Caco-2 (cell line): ENCODE measurements at regions not wholly inside any gene's neighbourhood (a gene's known extent, or its start where the extent isn't known, plus 50 kb on each side); places are given as distances from the start of the nearest gene placed in this dataset.

Experiments used
- BruUV-seq: library from RNA; stranded (reverse); fragments of 400-500 nt; replicated peaks from 2 replicates; lab custom pipeline; 2021; lab: Mats Ljungman, UMichigan
- CTCF ChIA-PET: fragments of 300-600 bp; sonication (Branson Sonifier 250); formaldehyde crosslinking; loops from one replicate; lab custom pipeline; 2022; ENCODE audit warnings: antibody characterized with exemption; lab: Charles Lee
- POLR2A ChIA-PET: fragments of 300-600 bp; sonication (Branson Sonifier 250); formaldehyde crosslinking; loops from one replicate; lab custom pipeline; 2022; ENCODE audit warnings: antibody characterized with exemption; lab: Charles Lee
- DNase-seq, 2 experiments: peaks; one replicate each; pipeline versions ENCODE4 v3.0.0 to v3.0.0-alpha.2; 2020 to 2022
- H3K27me3 ChIP-seq: replicated peaks from 2 replicates; pipeline ENCODE4 v1.6.0; 2011; ENCODE audit warnings: low read length; ENCODE audit not compliant: control insufficient read depth, insufficient read depth
- H3K36me3 ChIP-seq: 2 replicates; pipeline ENCODE4 v1.5.1; 2011; ENCODE audit warnings: low read length; ENCODE audit not compliant: control insufficient read depth, insufficient read depth
- H3K4me1 ChIP-seq: fragments of 250-450 bp; sonication (Bioruptor Pico); 2 replicates; pipeline ENCODE4 v1.5.1; 2020; ENCODE audit warnings: mild to moderate bottlenecking
- H3K4me3 ChIP-seq: 2 replicates; pipeline ENCODE4 v1.5.1; 2011; ENCODE audit warnings: low read depth, mild to moderate bottlenecking, control low read depth, low read length
- H3K9me3 ChIP-seq: fragments of 250-450 bp; sonication (Bioruptor Pico); 2 replicates; pipeline ENCODE4 v1.5.1; 2020; ENCODE audit warnings: mild to moderate bottlenecking, moderate library complexity
- H3K27ac Mint-ChIP-seq: one replicate; pipeline ENCODE4 v1.8.0; 2022; ENCODE audit warnings: mixed read lengths; ENCODE audit not compliant: unreplicated experiment
- H3K27me3 Mint-ChIP-seq: one replicate; pipeline ENCODE4 v1.8.0; 2022; ENCODE audit warnings: mixed read lengths; ENCODE audit not compliant: insufficient read depth, unreplicated experiment
- H3K36me3 Mint-ChIP-seq: one replicate; pipeline ENCODE4 v1.8.0; 2022; ENCODE audit warnings: mild to moderate bottlenecking, mixed read lengths; ENCODE audit not compliant: insufficient read depth, unreplicated experiment
- H3K4me1 Mint-ChIP-seq: one replicate; pipeline ENCODE4 v1.8.0; 2022; ENCODE audit warnings: low read depth, mixed read lengths; ENCODE audit not compliant: unreplicated experiment
- H3K4me3 Mint-ChIP-seq: one replicate; pipeline ENCODE4 v1.8.0; 2022; ENCODE audit warnings: mild to moderate bottlenecking, moderate library complexity, mixed read lengths; ENCODE audit not compliant: unreplicated experiment
- H3K9me3 Mint-ChIP-seq: one replicate; pipeline ENCODE4 v1.8.0; 2022; ENCODE audit warnings: mixed read lengths; ENCODE audit not compliant: unreplicated experiment
- intact Hi-C: fragments of 100-400 bp; cut with micrococcal nuclease; formaldehyde crosslinking; loops from one replicate; pipeline ENCODE4 v1.10.0; 2022; ENCODE audit not compliant: unreplicated experiment
- TF ChIP-seq, protein P1 (sequence below), 2 experiments: fragments of 200-600 bp in 1 of 2; IDR thresholded peaks; 1 replicate in 1 of 2; 2 replicates in 1 of 2; pipeline versions ENCODE4 v1.5.1 to v1.8.0; 2011 to 2022; ENCODE audit warnings: antibody characterized with exemption in 1 of 2, control low read depth in 1 of 2, inconsistent platforms in 1 of 2, low read depth in 1 of 2, low read length in 1 of 2, mild to moderate bottlenecking in 1 of 2, moderate library complexity in 1 of 2; ENCODE audit not compliant: insufficient read depth in 1 of 2, severe bottlenecking in 1 of 2, unreplicated experiment in 1 of 2

DNA sequence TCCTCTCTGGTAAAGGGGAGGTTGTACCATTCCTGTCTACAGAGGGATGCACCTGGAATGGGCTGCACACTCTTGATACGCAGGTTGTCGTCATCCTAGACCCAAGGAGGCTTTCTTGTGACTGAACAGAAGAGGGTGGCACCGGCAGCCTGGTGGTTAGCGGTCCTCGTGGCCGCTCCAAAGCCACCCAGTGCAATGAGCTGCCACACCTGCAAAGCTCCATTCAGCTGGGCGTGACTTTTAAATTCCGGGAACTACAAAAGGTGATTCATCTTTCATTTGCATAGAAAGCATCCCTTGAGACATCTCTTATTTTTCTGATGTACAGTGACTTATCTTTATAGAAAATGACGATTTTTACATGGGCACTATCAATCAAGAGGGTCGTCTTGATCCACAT is 286.1 kb upstream of the IRX1 start:
- no peak for DNase-seq
- TF ChIP-seq, protein P1, sequence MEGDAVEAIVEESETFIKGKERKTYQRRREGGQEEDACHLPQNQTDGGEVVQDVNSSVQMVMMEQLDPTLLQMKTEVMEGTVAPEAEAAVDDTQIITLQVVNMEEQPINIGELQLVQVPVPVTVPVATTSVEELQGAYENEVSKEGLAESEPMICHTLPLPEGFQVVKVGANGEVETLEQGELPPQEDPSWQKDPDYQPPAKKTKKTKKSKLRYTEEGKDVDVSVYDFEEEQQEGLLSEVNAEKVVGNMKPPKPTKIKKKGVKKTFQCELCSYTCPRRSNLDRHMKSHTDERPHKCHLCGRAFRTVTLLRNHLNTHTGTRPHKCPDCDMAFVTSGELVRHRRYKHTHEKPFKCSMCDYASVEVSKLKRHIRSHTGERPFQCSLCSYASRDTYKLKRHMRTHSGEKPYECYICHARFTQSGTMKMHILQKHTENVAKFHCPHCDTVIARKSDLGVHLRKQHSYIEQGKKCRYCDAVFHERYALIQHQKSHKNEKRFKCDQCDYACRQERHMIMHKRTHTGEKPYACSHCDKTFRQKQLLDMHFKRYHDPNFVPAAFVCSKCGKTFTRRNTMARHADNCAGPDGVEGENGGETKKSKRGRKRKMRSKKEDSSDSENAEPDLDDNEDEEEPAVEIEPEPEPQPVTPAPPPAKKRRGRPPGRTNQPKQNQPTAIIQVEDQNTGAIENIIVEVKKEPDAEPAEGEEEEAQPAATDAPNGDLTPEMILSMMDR (IDR thresholded peaks at IDR 0.05; ENCODE audit: insufficient read depth in 1 of 2, low read depth in 1 of 2, low read length in 1 of 2, severe bottlenecking in 1 of 2, unreplicated experiment in 1 of 2): no peak
- CTCF ChIA-PET: no interaction called here
- intact Hi-C loops: no loop called here
- Histone ChIP-seq H3K4me1 (no peaks in the 10 kb centered on the region), H3K36me3 (no peaks in the 10 kb centered on the region), H3K4me3 (no peak overlapping the region), H3K9me3 (0 out of 2 replicates have a peak, but pooled peaks cover 6% of the 10 kb centered on the region), H3K27me3 (no peaks in the 10 kb centered on the region)
- Mint-ChIP-seq H3K4me3 (no peak overlapping the region), H3K4me1 (no peaks in the 10 kb centered on the region), H3K27me3 (no peaks in the 10 kb centered on the region), H3K27ac (no peak overlapping the region), H3K9me3 (peaks cover 41% of the 10 kb centered on the region), H3K36me3 (no peaks in the 10 kb centered on the region)
- no TSS peak for BruUV-seq
- POLR2A ChIA-PET: no interaction called here

DNA sequence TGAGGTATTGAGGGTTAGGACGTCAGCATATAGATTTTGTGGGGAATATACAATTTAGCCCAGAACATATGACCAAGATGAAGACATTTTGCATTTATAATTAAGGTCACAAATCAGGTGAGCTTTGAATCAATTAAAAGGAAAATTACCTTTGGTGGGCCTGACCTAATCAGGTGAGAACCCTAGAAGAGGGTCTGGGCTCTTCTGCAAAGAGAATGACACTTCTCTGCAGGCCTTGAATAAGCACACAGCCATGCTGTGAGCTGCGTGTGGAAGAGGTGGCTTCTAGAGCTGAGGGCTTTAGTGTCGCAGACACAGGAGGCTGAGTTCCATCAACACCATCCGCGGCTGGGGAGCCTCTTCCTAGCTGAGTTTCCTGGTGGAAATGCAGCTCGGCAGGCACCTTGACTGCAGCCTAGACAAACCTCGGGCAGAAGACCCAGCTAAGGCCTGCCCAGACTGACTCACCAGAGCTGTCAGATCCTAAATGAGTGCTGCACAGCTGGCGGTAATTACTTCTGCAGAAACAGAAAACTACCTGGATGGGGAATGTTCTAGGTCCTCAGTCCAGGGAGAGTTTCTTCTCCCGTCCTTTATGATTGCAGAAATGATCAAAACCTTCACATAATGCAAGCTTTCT is 287.5 kb upstream of the IRX1 start:
- no peaks in the 10 kb centered on the region for H3K4me1 ChIP-seq
- Mint-ChIP-seq H3K27me3 (no peaks in the 10 kb centered on the region), H3K9me3 (peaks cover 27% of the 10 kb centered on the region), H3K27ac (no peak overlapping the region), H3K4me3 (no peak overlapping the region), H3K36me3 (no peaks in the 10 kb centered on the region), H3K4me1 (no peaks in the 10 kb centered on the region)
- 0 out of 2 replicates have a peak, but pooled peaks cover 6% of the 10 kb centered on the region for H3K9me3 ChIP-seq
- intact Hi-C loops: no loop called here
- no peak for DNase-seq
- ChIA-PET POLR2A (no interaction called here), CTCF (no interaction called here)
- no peaks in the 10 kb centered on the region for H3K36me3 ChIP-seq
- no TSS peak for BruUV-seq
- no peaks in the 10 kb centered on the region for H3K27me3 ChIP-seq
- H3K4me3 ChIP-seq: no peak overlapping the region
- TF ChIP-seq, protein P1 (IDR thresholded peaks at IDR 0.05; ENCODE audit: insufficient read depth in 1 of 2, low read depth in 1 of 2, low read length in 1 of 2, severe bottlenecking in 1 of 2, unreplicated experiment in 1 of 2): no peak

DNA sequence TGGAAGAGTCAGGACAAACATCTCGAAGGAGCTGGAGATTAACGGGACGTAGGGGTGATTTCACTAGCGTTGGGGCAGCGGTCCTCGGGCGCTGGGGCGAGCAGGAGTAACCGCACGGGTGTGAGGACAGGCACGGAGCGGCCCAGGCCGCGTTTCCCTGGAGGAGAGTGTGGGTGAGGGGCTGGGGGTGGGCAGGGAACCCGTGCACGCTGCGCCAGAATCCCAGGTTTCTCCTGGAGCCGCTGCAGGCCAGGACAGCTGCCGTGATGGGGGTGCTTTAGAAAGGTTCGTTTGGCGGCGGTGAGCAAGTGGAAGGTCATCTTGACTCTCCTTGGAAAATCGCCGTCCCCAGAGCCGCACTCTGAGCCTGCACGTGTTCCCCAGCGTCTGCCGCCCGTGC is 290.2 kb upstream of the IRX1 start:
- TF ChIP-seq, protein P1 (IDR thresholded peaks at IDR 0.05; ENCODE audit: insufficient read depth in 1 of 2, low read depth in 1 of 2, low read length in 1 of 2, severe bottlenecking in 1 of 2, unreplicated experiment in 1 of 2): no peak
- no peak for DNase-seq
- Mint-ChIP-seq H3K4me1 (no peaks in the 10 kb centered on the region), H3K9me3 (peaks cover 8% of the 10 kb centered on the region), H3K4me3 (no peak overlapping the region), H3K27ac (no peak overlapping the region), H3K36me3 (peaks cover 5% of the 10 kb centered on the region), H3K27me3 (no peaks in the 10 kb centered on the region)
- POLR2A ChIA-PET: no interaction called here
- Histone ChIP-seq H3K4me3 (no peak overlapping the region), H3K4me1 (no peaks in the 10 kb centered on the region), H3K27me3 (no peaks in the 10 kb centered on the region), H3K9me3 (0 out of 2 replicates have a peak, but pooled peaks cover 2% of the 10 kb centered on the region), H3K36me3 (no peaks in the 10 kb centered on the region)
- intact Hi-C loops: no loop called here
- BruUV-seq: no TSS peak
- CTCF ChIA-PET: no interaction called here
